ENCODE measurements at regions not wholly inside any gene's neighbourhood (a gene's known extent, or its start where the extent isn't known, plus 50 kb on each side); places are given as distances from the start of the nearest gene placed in this dataset.
"Not testable (repeated sequence)": the region's sequence is repeated elsewhere in the genome, so short reads cannot be mapped to it uniquely, and the experiment has no call there.

- Histone ChIP-seq H3K9me3 (ENCODE audit: control insufficient read depth, low read length) (no peaks in the 10 kb centered on the region), H3K4me1 (ENCODE audit: control insufficient read depth, insufficient read depth, low read length) (no peaks in the 10 kb centered on the region), H3K27me3 (ENCODE audit: control insufficient read depth, insufficient read depth, low read length) (no peaks in the 10 kb centered on the region), H3K36me3 (ENCODE audit: control insufficient read depth, insufficient read depth, low read length) (no peaks in the 10 kb centered on the region), H3K9ac (ENCODE audit: low read length) (no peak overlapping the region), H3K4me3 (ENCODE audit: low read length) (no peak overlapping the region)
Measured at GRCh38 chr17:13152501-13152900, 134.7 kb upstream of the ELAC2 start.

- not testable (repeated sequence) for H3K36me3 ChIP-seq (ENCODE audit: control insufficient read depth, insufficient read depth, low read length); H3K9ac ChIP-seq (ENCODE audit: low read length); H3K27me3 ChIP-seq (ENCODE audit: control insufficient read depth, insufficient read depth, low read length); H3K4me1 ChIP-seq (ENCODE audit: control insufficient read depth, insufficient read depth, low read length); H3K4me3 ChIP-seq (ENCODE audit: low read length); H3K9me3 ChIP-seq (ENCODE audit: control insufficient read depth, low read length)
Measured at GRCh38 chr17:13150738-13151137, 132.9 kb upstream of the ELAC2 start.

- no peaks in the 10 kb centered on the region for H3K4me1 ChIP-seq (ENCODE audit: control insufficient read depth, insufficient read depth, low read length)
- H3K9me3 ChIP-seq (ENCODE audit: control insufficient read depth, low read length): no peaks in the 10 kb centered on the region
- H3K27me3 ChIP-seq (ENCODE audit: control insufficient read depth, insufficient read depth, low read length): no peaks in the 10 kb centered on the region
- H3K36me3 ChIP-seq (ENCODE audit: control insufficient read depth, insufficient read depth, low read length): no peaks in the 10 kb centered on the region
- H3K4me3 ChIP-seq (ENCODE audit: low read length): no peak overlapping the region
- H3K9ac ChIP-seq (ENCODE audit: low read length): no peak overlapping the region
Measured at GRCh38 chr17:13143001-13143400, 125.2 kb upstream of the ELAC2 start.

DNA sequence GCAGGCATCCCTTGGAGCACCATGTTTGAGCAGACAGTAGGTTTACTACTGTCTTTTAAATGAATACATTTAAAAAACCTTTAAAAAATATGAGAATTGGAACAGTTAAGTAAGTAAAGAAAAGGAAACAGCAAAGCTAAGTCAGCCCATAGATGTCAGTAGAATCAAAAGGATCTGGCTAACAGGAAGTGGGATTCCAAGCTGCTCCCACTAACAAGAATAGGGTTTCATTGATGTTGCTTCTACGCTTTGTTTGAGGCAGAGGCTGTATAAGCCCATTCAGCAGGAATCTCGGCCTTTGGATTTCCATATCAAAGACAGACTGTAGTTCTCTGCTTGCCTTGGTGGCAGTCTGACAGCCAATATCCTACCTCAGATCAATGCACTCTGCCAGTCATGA lies 122.9 kb upstream of the ELAC2 start:
- Histone ChIP-seq H3K9ac (ENCODE audit: low read length) (no peak overlapping the region), H3K4me1 (ENCODE audit: control insufficient read depth, insufficient read depth, low read length) (no peaks in the 10 kb centered on the region), H3K9me3 (ENCODE audit: control insufficient read depth, low read length) (no peaks in the 10 kb centered on the region), H3K36me3 (ENCODE audit: control insufficient read depth, insufficient read depth, low read length) (no peaks in the 10 kb centered on the region), H3K27me3 (ENCODE audit: control insufficient read depth, insufficient read depth, low read length) (no peaks in the 10 kb centered on the region), H3K4me3 (ENCODE audit: low read length) (no peak overlapping the region)

GRCh38 chr17:13135506-13135905 lies 117.7 kb upstream of the ELAC2 start:
- Histone ChIP-seq H3K4me1 (ENCODE audit: control insufficient read depth, insufficient read depth, low read length) (no peaks in the 10 kb centered on the region), H3K4me3 (ENCODE audit: low read length) (no peak overlapping the region), H3K27me3 (ENCODE audit: control insufficient read depth, insufficient read depth, low read length) (no peaks in the 10 kb centered on the region), H3K9me3 (ENCODE audit: control insufficient read depth, low read length) (no peaks in the 10 kb centered on the region), H3K36me3 (ENCODE audit: control insufficient read depth, insufficient read depth, low read length) (no peaks in the 10 kb centered on the region), H3K9ac (ENCODE audit: low read length) (no peak overlapping the region)

DNA sequence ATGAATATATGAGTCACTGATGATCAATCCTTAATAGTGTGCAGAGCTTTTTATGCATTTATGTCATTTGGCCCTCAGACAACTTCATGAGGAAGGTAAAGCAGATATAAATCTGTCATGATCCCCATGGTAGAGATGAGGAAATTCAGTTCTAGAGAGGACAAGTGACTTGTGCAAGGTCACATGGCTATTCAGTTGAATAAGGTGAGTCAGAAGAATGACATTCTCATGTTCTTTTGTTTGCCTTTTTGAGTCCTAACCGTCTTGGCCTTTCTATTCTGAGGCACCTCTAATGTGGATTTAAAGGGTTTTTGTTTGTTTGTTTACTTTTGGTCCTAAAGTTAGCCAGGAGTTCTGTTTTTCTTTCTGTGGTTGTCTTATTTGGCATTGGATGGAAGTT lies 116.2 kb upstream of the ELAC2 start:
- Histone ChIP-seq H3K4me1 (ENCODE audit: control insufficient read depth, insufficient read depth, low read length) (no peaks in the 10 kb centered on the region), H3K36me3 (ENCODE audit: control insufficient read depth, insufficient read depth, low read length) (no peaks in the 10 kb centered on the region), H3K4me3 (ENCODE audit: low read length) (no peak overlapping the region), H3K9me3 (ENCODE audit: control insufficient read depth, low read length) (no peaks in the 10 kb centered on the region), H3K27me3 (ENCODE audit: control insufficient read depth, insufficient read depth, low read length) (no peaks in the 10 kb centered on the region), H3K9ac (ENCODE audit: low read length) (no peak overlapping the region)

DNA sequence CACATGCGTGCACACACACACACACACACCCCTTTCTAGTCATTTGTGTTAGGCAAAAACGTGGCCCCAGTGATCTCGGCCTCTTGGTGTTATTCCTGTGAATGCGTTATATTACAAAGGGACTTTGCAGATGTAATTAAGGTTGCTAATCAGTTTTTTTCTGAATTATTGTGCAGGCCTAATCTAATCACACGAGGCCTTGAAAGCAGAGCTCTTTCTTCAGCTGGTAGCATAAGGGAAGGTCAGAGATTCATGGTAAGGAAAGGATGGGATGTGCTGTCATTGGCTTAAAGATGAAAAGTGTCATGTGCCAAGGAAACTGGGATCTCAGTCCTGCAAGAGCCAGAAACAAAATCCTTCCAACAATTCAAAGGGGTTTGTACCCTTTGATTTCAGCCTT lies 113.4 kb upstream of the ELAC2 start:
- Histone ChIP-seq H3K27me3 (ENCODE audit: control insufficient read depth, insufficient read depth, low read length) (no peaks in the 10 kb centered on the region), H3K36me3 (ENCODE audit: control insufficient read depth, insufficient read depth, low read length) (no peaks in the 10 kb centered on the region), H3K9ac (ENCODE audit: low read length) (no peak overlapping the region), H3K9me3 (ENCODE audit: control insufficient read depth, low read length) (no peaks in the 10 kb centered on the region), H3K4me3 (ENCODE audit: low read length) (no peak overlapping the region), H3K4me1 (ENCODE audit: control insufficient read depth, insufficient read depth, low read length) (no peaks in the 10 kb centered on the region)

- Histone ChIP-seq H3K36me3 (ENCODE audit: control insufficient read depth, insufficient read depth, low read length) (no peaks in the 10 kb centered on the region), H3K4me3 (ENCODE audit: low read length) (no peak overlapping the region), H3K27me3 (ENCODE audit: control insufficient read depth, insufficient read depth, low read length) (no peaks in the 10 kb centered on the region), H3K4me1 (ENCODE audit: control insufficient read depth, insufficient read depth, low read length) (no peaks in the 10 kb centered on the region), H3K9ac (ENCODE audit: low read length) (no peak overlapping the region), H3K9me3 (ENCODE audit: control insufficient read depth, low read length) (no peaks in the 10 kb centered on the region)
Measured at GRCh38 chr17:13129356-13129755, 111.5 kb upstream of the ELAC2 start.

GRCh38 chr17:13128676-13129075 lies 110.8 kb upstream of the ELAC2 start:
- H3K36me3 ChIP-seq (ENCODE audit: control insufficient read depth, insufficient read depth, low read length): no peaks in the 10 kb centered on the region

GRCh38 chr17:13127921-13128602 lies 110.2 kb upstream of the ELAC2 start:
- no peak overlapping the region for H3K9ac ChIP-seq (ENCODE audit: low read length)
- H3K27me3 ChIP-seq (ENCODE audit: control insufficient read depth, insufficient read depth, low read length): no peaks in the 10 kb centered on the region
- H3K9me3 ChIP-seq (ENCODE audit: control insufficient read depth, low read length): no peaks in the 10 kb centered on the region
- H3K36me3 ChIP-seq (ENCODE audit: control insufficient read depth, insufficient read depth, low read length): no peaks in the 10 kb centered on the region
- H3K4me1 ChIP-seq (ENCODE audit: control insufficient read depth, insufficient read depth, low read length): no peaks in the 10 kb centered on the region
- H3K4me3 ChIP-seq (ENCODE audit: low read length): no peak overlapping the region

More at GRCh38 chr17:13128676-13129075, 110.8 kb upstream of the ELAC2 start:
- no peaks in the 10 kb centered on the region for H3K9me3 ChIP-seq (ENCODE audit: control insufficient read depth, low read length)
- H3K27me3 ChIP-seq (ENCODE audit: control insufficient read depth, insufficient read depth, low read length): no peaks in the 10 kb centered on the region
- no peak overlapping the region for H3K4me3 ChIP-seq (ENCODE audit: low read length)
- no peak overlapping the region for H3K9ac ChIP-seq (ENCODE audit: low read length)
- no peaks in the 10 kb centered on the region for H3K4me1 ChIP-seq (ENCODE audit: control insufficient read depth, insufficient read depth, low read length)

DNA sequence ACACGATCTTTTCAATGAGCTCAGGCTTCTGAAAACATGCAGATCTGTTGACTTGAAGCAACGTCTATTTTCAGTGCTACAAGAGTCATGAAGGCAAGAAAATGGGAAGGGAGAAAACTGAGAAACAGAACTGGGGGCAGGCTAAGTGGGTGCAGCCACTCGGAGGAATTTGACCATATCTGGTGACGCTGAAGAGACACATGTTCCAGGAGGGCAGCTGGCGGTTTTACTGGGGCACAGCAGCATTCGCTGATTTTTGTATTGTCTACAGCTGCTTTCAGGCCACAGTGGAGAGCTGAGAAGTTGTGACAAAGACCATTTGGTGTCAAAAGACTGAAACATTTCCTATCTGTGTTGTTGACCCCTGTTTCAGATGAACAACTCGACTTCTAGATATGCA lies 103.0 kb upstream of the ELAC2 start:
- no peak overlapping the region for H3K9ac ChIP-seq (ENCODE audit: low read length)
- no peaks in the 10 kb centered on the region for H3K27me3 ChIP-seq (ENCODE audit: control insufficient read depth, insufficient read depth, low read length)
- H3K4me1 ChIP-seq (ENCODE audit: control insufficient read depth, insufficient read depth, low read length): no peaks in the 10 kb centered on the region
- H3K9me3 ChIP-seq (ENCODE audit: control insufficient read depth, low read length): no peaks in the 10 kb centered on the region
- H3K36me3 ChIP-seq (ENCODE audit: control insufficient read depth, insufficient read depth, low read length): no peaks in the 10 kb centered on the region
- H3K4me3 ChIP-seq (ENCODE audit: low read length): no peak overlapping the region

DNA sequence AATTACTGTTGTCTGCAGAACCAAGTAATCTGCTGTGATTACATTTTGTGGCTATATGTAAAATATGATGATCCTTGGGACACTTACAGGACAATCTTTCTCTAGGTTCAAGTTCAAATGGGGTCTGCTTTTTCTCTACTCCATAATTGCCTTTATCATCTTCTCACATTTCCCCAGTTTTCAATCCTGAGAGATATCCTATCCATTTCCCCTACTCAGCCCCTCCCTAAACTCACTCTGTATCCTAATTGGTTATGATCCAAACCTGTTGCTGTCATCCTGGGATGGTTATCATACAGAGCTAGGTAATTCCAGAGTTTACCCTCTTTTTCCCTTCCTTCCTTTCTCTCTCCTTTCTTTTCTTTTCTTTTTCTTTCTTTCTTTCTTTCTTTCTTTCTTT lies 100.5 kb upstream of the ELAC2 start:
- no peaks in the 10 kb centered on the region for H3K9me3 ChIP-seq (ENCODE audit: control insufficient read depth, low read length)
- H3K36me3 ChIP-seq (ENCODE audit: control insufficient read depth, insufficient read depth, low read length): no peaks in the 10 kb centered on the region
- peaks cover 13% of the 10 kb centered on the region for H3K27me3 ChIP-seq (ENCODE audit: control insufficient read depth, insufficient read depth, low read length)
- H3K4me3 ChIP-seq (ENCODE audit: low read length): no peak overlapping the region
- peaks cover 7% of the 10 kb centered on the region for H3K4me1 ChIP-seq (ENCODE audit: control insufficient read depth, insufficient read depth, low read length)
- no peak overlapping the region for H3K9ac ChIP-seq (ENCODE audit: low read length)

GRCh38 chr17:13117616-13118015 lies 99.8 kb upstream of the ELAC2 start:
- Histone ChIP-seq H3K4me1 (ENCODE audit: control insufficient read depth, insufficient read depth, low read length) (peaks cover 7% of the 10 kb centered on the region), H3K9me3 (ENCODE audit: control insufficient read depth, low read length) (no peaks in the 10 kb centered on the region), H3K9ac (ENCODE audit: low read length) (no peak overlapping the region), H3K27me3 (ENCODE audit: control insufficient read depth, insufficient read depth, low read length) (peaks cover 14% of the 10 kb centered on the region), H3K36me3 (ENCODE audit: control insufficient read depth, insufficient read depth, low read length) (no peaks in the 10 kb centered on the region), H3K4me3 (ENCODE audit: low read length) (no peak overlapping the region)
